Activated T-cell treated with anti-CD3 and anti-CD28 coated beads, Interleukin-2, amount 50 U/mL, for 24 hours (primary cell): ENCODE measurements at regions not wholly inside any gene's neighbourhood (a gene's known extent, or its start where the extent isn't known, plus 50 kb on each side); places are given as distances from the start of the nearest gene placed in this dataset.
A peak's percentile ranks its signal among the peaks of the same experiment; 100 is the strongest.

Source experiments
- DNase-seq: peaks from one replicate; pipeline ENCODE4 v3.0.0-alpha.2; 2020
- H3K27ac Mint-ChIP-seq: 2 replicates; pipeline ENCODE4 v1.8.0; 2020; ENCODE audit warnings: mild to moderate bottlenecking, mixed read lengths
- H3K27me3 Mint-ChIP-seq: 2 replicates; pipeline ENCODE4 v1.8.0; 2020; ENCODE audit warnings: mixed read lengths
- H3K36me3 Mint-ChIP-seq: 2 replicates; pipeline ENCODE4 v1.8.0; 2020; ENCODE audit warnings: low read depth, mixed read lengths
- H3K4me1 Mint-ChIP-seq: 2 replicates; pipeline ENCODE4 v1.8.0; 2020; ENCODE audit warnings: low read depth, mixed read lengths
- H3K4me3 Mint-ChIP-seq: 2 replicates; pipeline ENCODE4 v1.8.0; 2020; ENCODE audit warnings: mild to moderate bottlenecking, moderate library complexity, mixed read lengths
- H3K9me3 Mint-ChIP-seq: 2 replicates; pipeline ENCODE4 v1.8.0; 2020; ENCODE audit warnings: mixed read lengths

GRCh38 chr2:181389524-181389923 lies 67.7 kb upstream of the ITGA4 start:
- no peaks in the 10 kb centered on the region for H3K27me3 Mint-ChIP-seq
- no peak overlapping the region for H3K4me3 Mint-ChIP-seq
- H3K27ac Mint-ChIP-seq = no peak overlapping the region
- peaks cover 5% of the 10 kb centered on the region for H3K36me3 Mint-ChIP-seq
- no peak for DNase-seq
- peaks cover 6% of the 10 kb centered on the region for H3K9me3 Mint-ChIP-seq
- peaks cover 18% of the 10 kb centered on the region for H3K4me1 Mint-ChIP-seq

- Mint-ChIP-seq H3K27ac (peak overlapping the region; percentile 90), H3K4me3 (peak overlapping the region; percentile 76), H3K9me3 (no peaks in the 10 kb centered on the region), H3K27me3 (no peaks in the 10 kb centered on the region), H3K36me3 (no peaks in the 10 kb centered on the region), H3K4me1 (peaks cover 33% of the 10 kb centered on the region)
- DNase-seq = no peak
These were observed 63.7 kb upstream of the ITGA4 start for GRCh38 chr2:181393472-181393871.

- no peak for DNase-seq
- Mint-ChIP-seq H3K9me3 (no peaks in the 10 kb centered on the region), H3K4me3 (peak overlapping the region; percentile 46), H3K4me1 (peaks cover 34% of the 10 kb centered on the region), H3K27ac (peak overlapping the region; percentile 68), H3K27me3 (no peaks in the 10 kb centered on the region), H3K36me3 (no peaks in the 10 kb centered on the region)
These were observed 62.3 kb upstream of the ITGA4 start for GRCh38 chr2:181394741-181395437.

- Mint-ChIP-seq H3K4me3 (no peak overlapping the region), H3K27ac (no peak overlapping the region), H3K4me1 (peaks cover 34% of the 10 kb centered on the region), H3K9me3 (no peaks in the 10 kb centered on the region), H3K36me3 (no peaks in the 10 kb centered on the region), H3K27me3 (no peaks in the 10 kb centered on the region)
- DNase-seq = no peak
These were observed 61.3 kb upstream of the ITGA4 start for GRCh38 chr2:181395851-181396250.

- no peak for DNase-seq
- H3K36me3 Mint-ChIP-seq = no peaks in the 10 kb centered on the region
- peaks cover 34% of the 10 kb centered on the region for H3K4me1 Mint-ChIP-seq
- no peak overlapping the region for H3K4me3 Mint-ChIP-seq
- H3K9me3 Mint-ChIP-seq = no peaks in the 10 kb centered on the region
- no peak overlapping the region for H3K27ac Mint-ChIP-seq
- no peaks in the 10 kb centered on the region for H3K27me3 Mint-ChIP-seq
These were observed 60.7 kb upstream of the ITGA4 start for GRCh38 chr2:181396256-181397123.

GRCh38 chr2:181397331-181397730 lies 59.9 kb upstream of the ITGA4 start:
- Mint-ChIP-seq H3K27me3 (no peaks in the 10 kb centered on the region), H3K4me3 (no peak overlapping the region), H3K36me3 (no peaks in the 10 kb centered on the region), H3K9me3 (no peaks in the 10 kb centered on the region), H3K4me1 (peaks cover 28% of the 10 kb centered on the region), H3K27ac (no peak overlapping the region)
- DNase-seq = no peak

- Mint-ChIP-seq H3K36me3 (no peaks in the 10 kb centered on the region), H3K27me3 (no peaks in the 10 kb centered on the region), H3K27ac (no peak overlapping the region), H3K4me1 (peaks cover 31% of the 10 kb centered on the region), H3K4me3 (no peak overlapping the region), H3K9me3 (no peaks in the 10 kb centered on the region)
- DNase-seq = no peak
These were observed 59.2 kb upstream of the ITGA4 start for GRCh38 chr2:181398000-181398399.

- Mint-ChIP-seq H3K27ac (no peak overlapping the region), H3K4me1 (peaks cover 25% of the 10 kb centered on the region), H3K27me3 (no peaks in the 10 kb centered on the region), H3K4me3 (no peak overlapping the region), H3K9me3 (no peaks in the 10 kb centered on the region), H3K36me3 (no peaks in the 10 kb centered on the region)
- DNase-seq = no peak
These were observed 58.2 kb upstream of the ITGA4 start for GRCh38 chr2:181399027-181399426.

- no peak overlapping the region for H3K27ac Mint-ChIP-seq
- peaks cover 20% of the 10 kb centered on the region for H3K4me1 Mint-ChIP-seq
- peaks cover 2% of the 10 kb centered on the region for H3K9me3 Mint-ChIP-seq
These were observed 52.7 kb upstream of the ITGA4 start for GRCh38 chr2:181404472-181404871.

GRCh38 chr2:181407171-181407570 lies 50.0 kb upstream of the ITGA4 start:
- H3K9me3 Mint-ChIP-seq = peaks cover 2% of the 10 kb centered on the region
- H3K27me3 Mint-ChIP-seq = no peaks in the 10 kb centered on the region
- H3K4me3 Mint-ChIP-seq = no peak overlapping the region
- no peak for DNase-seq
- H3K4me1 Mint-ChIP-seq = peaks cover 20% of the 10 kb centered on the region
- no peak overlapping the region for H3K27ac Mint-ChIP-seq
- H3K36me3 Mint-ChIP-seq = no peaks in the 10 kb centered on the region

More at GRCh38 chr2:181404472-181404871, 52.7 kb upstream of the ITGA4 start:
- DNase-seq = no peak
- Mint-ChIP-seq H3K27me3 (no peaks in the 10 kb centered on the region), H3K36me3 (no peaks in the 10 kb centered on the region), H3K4me3 (no peak overlapping the region)
